ENCODE measurements at regions not wholly inside any gene's neighbourhood (a gene's known extent, or its start where the extent isn't known, plus 50 kb on each side); places are given as distances from the start of the nearest gene placed in this dataset.
A peak's percentile ranks its signal among the peaks of the same experiment; 100 is the strongest.

GRCh38 chr18:44079606-44080005 is 601.1 kb upstream of the SETBP1 start:
- no peaks in the 10 kb centered on the region for H3K27me3 ChIP-seq (ENCODE audit: control insufficient read depth, insufficient read depth, low read length)
- DNase-seq (ENCODE audit: low read depth), result peak; percentile 50
- no peak overlapping the region for H3K4me3 ChIP-seq (ENCODE audit: low read depth, low read length)
- H3K36me3 ChIP-seq (ENCODE audit: control insufficient read depth, insufficient read depth, low read length), result no peaks in the 10 kb centered on the region
- TF ChIP-seq CTCF (IDR thresholded peaks at IDR 0.05; ENCODE audit: insufficient read depth, low read length, poor library complexity, severe bottlenecking), result no peak

GRCh38 chr18:44080054-44080453 is 600.6 kb upstream of the SETBP1 start:
- H3K27me3 ChIP-seq (ENCODE audit: control insufficient read depth, insufficient read depth, low read length), result no peaks in the 10 kb centered on the region
- no peak for DNase-seq (ENCODE audit: low read depth)
- no peak overlapping the region for H3K4me3 ChIP-seq (ENCODE audit: low read depth, low read length)
- no peaks in the 10 kb centered on the region for H3K36me3 ChIP-seq (ENCODE audit: control insufficient read depth, insufficient read depth, low read length)
- TF ChIP-seq CTCF (IDR thresholded peaks at IDR 0.05; ENCODE audit: insufficient read depth, low read length, poor library complexity, severe bottlenecking), result no peak

- H3K36me3 ChIP-seq (ENCODE audit: control insufficient read depth, insufficient read depth, low read length), result no peaks in the 10 kb centered on the region
- H3K4me3 ChIP-seq (ENCODE audit: low read depth, low read length), result no peak overlapping the region
- no peaks in the 10 kb centered on the region for H3K27me3 ChIP-seq (ENCODE audit: control insufficient read depth, insufficient read depth, low read length)
- TF ChIP-seq CTCF (IDR thresholded peaks at IDR 0.05; ENCODE audit: insufficient read depth, low read length, poor library complexity, severe bottlenecking), result no peak
- DNase-seq (ENCODE audit: low read depth), result no peak
Observed at GRCh38 chr18:44089732-44090131, 591.0 kb upstream of the SETBP1 start.

- no peak for DNase-seq (ENCODE audit: low read depth)
- H3K27me3 ChIP-seq (ENCODE audit: control insufficient read depth, insufficient read depth, low read length), result no peaks in the 10 kb centered on the region
- TF ChIP-seq CTCF (IDR thresholded peaks at IDR 0.05; ENCODE audit: insufficient read depth, low read length, poor library complexity, severe bottlenecking), result no peak
- H3K4me3 ChIP-seq (ENCODE audit: low read depth, low read length), result no peak overlapping the region
- H3K36me3 ChIP-seq (ENCODE audit: control insufficient read depth, insufficient read depth, low read length), result no peaks in the 10 kb centered on the region
Observed at GRCh38 chr18:44090453-44090852, 590.2 kb upstream of the SETBP1 start.

- Histone ChIP-seq H3K27me3 (ENCODE audit: control insufficient read depth, insufficient read depth, low read length) (no peaks in the 10 kb centered on the region), H3K4me3 (ENCODE audit: low read depth, low read length) (no peak overlapping the region), H3K36me3 (ENCODE audit: control insufficient read depth, insufficient read depth, low read length) (no peaks in the 10 kb centered on the region)
- no peak for TF ChIP-seq CTCF (IDR thresholded peaks at IDR 0.05; ENCODE audit: insufficient read depth, low read length, poor library complexity, severe bottlenecking)
- no peak for DNase-seq (ENCODE audit: low read depth)
Observed at GRCh38 chr18:44093253-44093652, 587.4 kb upstream of the SETBP1 start.

- no peaks in the 10 kb centered on the region for H3K27me3 ChIP-seq (ENCODE audit: control insufficient read depth, insufficient read depth, low read length)
- H3K36me3 ChIP-seq (ENCODE audit: control insufficient read depth, insufficient read depth, low read length), result no peaks in the 10 kb centered on the region
- no peak for TF ChIP-seq CTCF (IDR thresholded peaks at IDR 0.05; ENCODE audit: insufficient read depth, low read length, poor library complexity, severe bottlenecking)
- no peak overlapping the region for H3K4me3 ChIP-seq (ENCODE audit: low read depth, low read length)
- no peak for DNase-seq (ENCODE audit: low read depth)
Observed at GRCh38 chr18:44096016-44096415, 584.7 kb upstream of the SETBP1 start.

Data from kidney epithelial cell (primary cell).